Stomach (tissue), 4 donors: ENCODE measurements at regions not wholly inside any gene's neighbourhood (a gene's known extent, or its start where the extent isn't known, plus 50 kb on each side); places are given as distances from the start of the nearest gene placed in this dataset.
"Not testable (repeated sequence)": the region's sequence is repeated elsewhere in the genome, so short reads cannot be mapped to it uniquely, and the experiment has no call there.

Experiments used
- POLR2A ChIP-seq, 4 donors: fragments of 450-650 bp; IDR thresholded peaks; one replicate each; pipeline ENCODE4 v1.6.1; 2016; ENCODE audit warnings: antibody characterized with exemption in 4 of 4, control low read depth in 2 of 4, mild to moderate bottlenecking in 1 of 4, moderate library complexity in 1 of 4
- POLR2AphosphoS5 ChIP-seq, 3 donors: sonication (generic); formaldehyde crosslinking; IDR thresholded peaks; one replicate each; pipeline ENCODE4 v1.6.1; 2016; ENCODE audit warnings: antibody characterized with exemption in 3 of 3

GRCh38 chr1:55865778-55866177 is 650.6 kb upstream of the USP24 start:
- not testable (repeated sequence) for TF ChIP-seq POLR2AphosphoS5, POLR2A (IDR thresholded peaks at IDR 0.05)
